ENCODE measurements at regions not wholly inside any gene's neighbourhood (a gene's known extent, or its start where the extent isn't known, plus 50 kb on each side); places are given as distances from the start of the nearest gene placed in this dataset.

- TF ChIP-seq ZNF615 (CRISPR knock-in tag; IDR thresholded peaks at IDR 0.05; ENCODE audit: borderline replicate concordance) (no peak), ZNF382 (CRISPR knock-in tag; IDR thresholded peaks at IDR 0.05; ENCODE audit: borderline replicate concordance) (no peak), ZNF652 (CRISPR knock-in tag; IDR thresholded peaks at IDR 0.05; ENCODE audit: borderline replicate concordance, low read depth) (no peak), GABPB1 (CRISPR knock-in tag; IDR thresholded peaks at IDR 0.05) (no peak), RFX3 (CRISPR knock-in tag; IDR thresholded peaks at IDR 0.05) (no peak), SETDB1 (CRISPR knock-in tag; IDR thresholded peaks at IDR 0.05; ENCODE audit: borderline replicate concordance) (no peak), THAP8 (CRISPR knock-in tag; IDR thresholded peaks at IDR 0.05; ENCODE audit: borderline replicate concordance) (no peak), ZNF329 (CRISPR knock-in tag; IDR thresholded peaks at IDR 0.05; ENCODE audit: low read depth) (no peak), ZNF136 (CRISPR knock-in tag; IDR thresholded peaks at IDR 0.05; ENCODE audit: low read depth) (no peak), NR1H2 (CRISPR knock-in tag; IDR thresholded peaks at IDR 0.05; ENCODE audit: borderline replicate concordance, low read depth) (no peak), ELF1 (CRISPR knock-in tag; IDR thresholded peaks at IDR 0.05) (no peak), ZNF7 (CRISPR knock-in tag; IDR thresholded peaks at IDR 0.05) (no peak), TRIM22 (IDR thresholded peaks at IDR 0.05) (no peak), ZNF24 (IDR thresholded peaks at IDR 0.05) (no peak), ZNF710 (CRISPR knock-in tag; IDR thresholded peaks at IDR 0.05; ENCODE audit: borderline replicate concordance) (no peak), PATZ1 (CRISPR knock-in tag; IDR thresholded peaks at IDR 0.05) (no peak), HDAC6 (IDR thresholded peaks at IDR 0.05; ENCODE audit: low read depth, low read length) (no peak)
- ChIA-PET POLR2A (no interaction called here), CTCF (ENCODE audit: low intra/inter-chr PET ratio, low total read pairs) (no interaction called here)
- DNase-seq (ENCODE audit: low spot score) (no peak), ATAC-seq (no peak), FAIRE-seq (no peak)
- H3K4me3 ChIP-seq (replicated peaks in 1 of 3; ENCODE audit: insufficient read depth in 1 of 3, low read depth in 2 of 3, low read length in 3 of 3): no peak overlapping the region
- H2AFZ ChIP-seq (ENCODE audit: low read length): no peak overlapping the region
- no TSS peak for BruUV-seq (replicated peaks)
- H3K9me3 ChIP-seq (ENCODE audit: low read length): no peaks in the 10 kb centered on the region
- H3K27ac ChIP-seq (ENCODE audit: extremely low read length, insufficient read depth, low read length): no peak overlapping the region
- H3K79me2 ChIP-seq (ENCODE audit: insufficient read depth, low read length): no peaks in the 10 kb centered on the region
- H3K27me3 ChIP-seq (ENCODE audit: control insufficient read depth in 1 of 2, insufficient read depth in 2 of 2, low read length in 2 of 2): no peaks in the 10 kb centered on the region
- no peak overlapping the region for H3K9ac ChIP-seq (ENCODE audit: insufficient read depth, low read depth, low read length)
- no peak overlapping the region for H3K4me2 ChIP-seq (ENCODE audit: low read depth, low read length)
- H3K36me3 ChIP-seq (replicated peaks in 1 of 2; ENCODE audit: control insufficient read depth in 1 of 2, insufficient read depth in 2 of 2, low read length in 2 of 2): no peaks in the 10 kb centered on the region
- H4K20me1 ChIP-seq (ENCODE audit: insufficient read depth, low read length): no peaks in the 10 kb centered on the region
- peaks cover 34% of the 10 kb centered on the region for H3K4me1 ChIP-seq (ENCODE audit: insufficient read depth, low read length)
- in situ Hi-C loops (cut with HindIII; ENCODE audit: extremely low pct_ligation_motif_present, low pct_unique_long_range_greater_than_20kb): no loop called here
- intact Hi-C loops (cut with micrococcal nuclease; ENCODE audit: unreplicated experiment): no loop called here
- 100% methylated on average over 1 of the region's 1 CpG for WGBS (ENCODE audit: low lambda C conversion rate)
These were observed 401.0 kb downstream of the HS3ST3B1 start for GRCh38 chr17:14701886-14702285.

Data from HepG2 (cell line).